ENCODE measurements at regions not wholly inside any gene's neighbourhood (a gene's known extent, or its start where the extent isn't known, plus 50 kb on each side); places are given as distances from the start of the nearest gene placed in this dataset.

GRCh38 chr10:3510741-3511140 lies 274.3 kb downstream of the KLF6 start:
- DNase-seq, result no peak

- no peak for DNase-seq
Observed at GRCh38 chr10:3509355-3509754, 275.7 kb downstream of the KLF6 start.

DNA sequence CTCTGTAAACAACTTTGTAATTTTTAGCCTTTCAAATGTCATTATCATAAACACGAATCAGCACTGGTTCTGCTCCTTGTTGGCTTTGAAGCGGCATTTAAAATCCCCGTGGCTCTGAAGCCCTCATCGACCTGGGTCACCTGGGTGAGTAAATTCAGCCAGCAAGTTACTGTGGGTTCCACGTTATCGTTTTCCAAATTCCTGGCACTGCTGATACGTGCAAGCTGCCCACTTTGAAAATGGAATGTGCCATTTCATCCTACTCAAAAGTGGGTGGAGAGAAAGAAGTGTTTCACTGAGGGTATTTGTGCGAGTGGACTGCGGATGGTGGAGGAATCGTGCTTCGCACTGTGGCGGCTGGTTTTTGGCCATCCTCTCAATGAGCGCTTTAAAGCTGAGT lies 281.7 kb downstream of the KLF6 start:
- no peak for DNase-seq

DNA sequence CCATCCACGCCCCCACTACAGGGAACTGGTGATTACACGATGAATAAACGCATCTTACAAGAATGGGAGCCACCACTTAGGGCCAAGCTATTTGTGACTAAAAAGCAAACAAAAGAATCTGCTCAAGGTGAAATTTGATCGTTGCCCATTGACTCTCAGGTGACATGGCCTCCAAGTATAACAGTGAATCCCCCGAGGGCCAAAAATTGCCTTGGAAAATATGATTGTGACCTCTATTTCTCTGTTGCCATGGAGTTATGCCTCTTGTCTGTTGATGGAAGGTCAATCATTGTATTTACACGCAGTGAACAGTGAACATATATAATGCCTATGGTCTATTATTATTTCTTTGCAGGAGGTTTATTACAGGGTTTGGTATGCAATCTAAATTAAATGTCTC lies 282.3 kb downstream of the KLF6 start:
- no peak for DNase-seq

DNA sequence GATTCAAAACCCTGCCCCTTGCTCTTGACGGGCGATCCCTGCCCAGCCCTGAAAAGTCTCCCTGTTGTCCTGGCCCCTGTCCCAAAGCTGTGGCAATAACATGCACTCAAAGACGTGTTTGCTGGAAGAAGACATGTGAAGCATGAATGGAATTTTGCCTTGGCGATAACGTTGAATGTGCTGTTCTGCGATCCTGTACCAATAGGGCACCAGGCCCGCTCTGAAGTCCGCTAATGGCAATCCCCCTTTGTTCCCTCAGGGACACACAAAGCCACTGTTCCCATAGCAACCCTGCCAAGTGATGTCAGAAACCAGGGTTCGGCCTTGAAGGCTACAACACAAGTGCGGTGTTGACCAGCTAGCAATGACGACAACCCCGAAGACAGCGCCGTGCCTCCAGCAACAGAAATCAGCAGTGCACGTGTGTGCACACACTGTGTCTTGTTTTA lies 284.6 kb downstream of the KLF6 start:
- no peak for DNase-seq

DNA sequence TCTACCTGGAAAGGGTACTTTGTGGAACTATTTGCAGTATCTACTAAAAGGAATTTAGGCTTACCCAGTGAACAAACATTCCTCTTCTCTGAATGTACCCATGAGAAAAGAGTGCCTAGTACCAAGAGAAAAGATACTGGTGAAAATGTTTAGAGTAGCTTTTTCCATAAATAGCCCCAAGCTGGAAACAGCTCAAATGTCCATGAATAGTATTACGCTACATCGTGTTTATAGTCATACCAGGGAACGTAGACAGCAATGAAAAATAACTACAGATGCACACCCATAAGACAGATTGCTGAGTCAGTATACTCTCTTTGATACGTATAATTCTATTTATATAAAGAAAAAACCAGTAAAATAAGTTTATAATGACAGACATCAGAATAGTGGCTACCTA lies 285.9 kb downstream of the KLF6 start:
- DNase-seq, result no peak

DNA sequence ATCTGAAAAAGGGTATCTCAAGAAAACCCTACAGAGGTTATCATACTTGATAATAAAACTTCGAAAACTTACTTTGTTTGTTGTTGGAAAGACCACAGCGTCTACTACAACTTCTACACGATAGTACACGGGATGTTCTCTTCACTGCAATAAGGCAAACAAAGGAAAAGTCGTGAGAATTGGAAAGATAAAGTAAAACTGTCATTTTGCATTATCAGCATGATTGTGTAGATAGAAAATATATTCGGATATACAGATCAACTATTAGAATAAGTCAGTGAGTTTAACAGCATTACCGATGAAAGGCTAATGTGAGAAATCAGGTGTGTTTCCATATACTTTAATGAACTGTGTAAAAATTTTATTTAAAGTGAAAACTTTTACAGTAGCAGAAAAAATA lies 287.4 kb downstream of the KLF6 start:
- DNase-seq, result no peak

GRCh38 chr10:3496138-3496537 lies 288.9 kb downstream of the KLF6 start:
- no peak for DNase-seq

DNA sequence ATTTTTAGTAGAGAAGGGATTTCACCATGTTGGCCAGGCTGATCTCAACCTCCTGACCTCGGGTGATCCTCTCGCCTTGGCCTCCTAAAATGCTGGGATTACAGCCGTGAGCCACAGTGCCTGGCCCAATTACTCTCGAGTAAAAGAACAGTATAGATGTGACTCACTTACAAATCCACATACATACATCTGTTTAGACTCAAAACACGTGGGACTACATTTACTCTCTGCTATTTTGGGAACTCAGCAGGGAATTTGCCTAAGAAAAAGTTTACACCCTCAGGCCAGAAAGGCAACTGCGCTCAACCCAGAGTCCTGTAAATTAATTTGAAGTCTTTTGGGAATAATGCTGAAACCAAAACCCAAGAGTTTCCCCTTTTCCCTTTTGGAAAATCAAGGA lies 289.7 kb downstream of the KLF6 start:
- no peak for DNase-seq

GRCh38 chr10:3494838-3495230 lies 290.2 kb downstream of the KLF6 start:
- DNase-seq, result no peak

DNA sequence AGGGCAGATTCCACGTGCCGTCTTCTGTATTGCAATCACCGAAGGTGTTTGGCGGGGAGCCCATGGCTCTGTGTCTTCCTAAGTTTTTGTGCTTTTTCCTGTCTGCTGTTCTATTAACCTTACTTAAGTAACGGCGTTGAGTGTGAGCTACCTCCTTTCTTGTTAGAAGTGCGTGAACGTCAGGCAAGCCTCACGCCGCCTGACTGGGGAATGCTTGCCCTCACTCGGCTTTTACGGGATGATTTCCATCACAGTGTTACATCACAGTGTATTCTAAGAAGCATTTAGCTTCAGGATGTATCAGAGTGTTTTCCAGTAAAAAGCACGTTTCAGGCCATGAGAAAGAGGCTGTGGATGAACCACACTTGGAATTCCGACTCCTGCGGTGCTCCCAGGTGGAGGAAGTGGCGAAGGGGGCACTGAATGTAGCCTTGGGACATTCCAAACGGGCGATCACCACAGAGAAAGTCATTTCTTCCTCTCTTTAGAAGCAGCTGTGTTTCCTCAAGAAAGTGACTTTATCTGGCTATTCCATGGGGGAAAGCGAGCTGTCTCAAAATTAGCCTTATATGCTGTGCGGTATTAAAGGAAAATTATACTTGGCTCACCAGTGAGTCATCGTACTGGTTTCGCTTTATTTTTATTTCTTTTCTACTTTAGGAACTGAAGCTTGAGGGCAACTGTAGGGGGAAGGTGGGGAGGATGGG lies 290.7 kb downstream of the KLF6 start:
- no peak for DNase-seq

- DNase-seq, result no peak
Observed at GRCh38 chr10:3493621-3494020, 291.4 kb downstream of the KLF6 start.

DNA sequence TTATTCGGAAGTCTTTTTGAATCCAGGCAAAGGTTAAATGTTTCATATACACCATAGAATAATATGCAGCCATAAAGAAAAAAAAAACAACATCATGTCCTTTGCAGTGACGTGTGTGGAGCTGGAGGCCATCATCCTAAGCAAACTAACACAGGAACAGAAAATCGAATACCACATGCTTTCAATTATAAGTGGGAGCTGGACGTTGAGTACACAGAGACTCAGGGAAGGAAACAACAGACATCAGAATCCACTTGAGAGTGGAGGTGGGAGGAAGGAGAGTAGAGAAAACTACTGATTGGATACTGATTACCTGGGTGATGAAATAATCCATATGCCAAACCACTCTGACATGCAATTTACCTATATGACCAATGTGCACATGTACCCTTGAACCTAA lies 293.4 kb downstream of the KLF6 start:
- no peak for DNase-seq

GRCh38 chr10:3487228-3487627 lies 297.8 kb downstream of the KLF6 start:
- no peak for DNase-seq

GRCh38 chr10:3486346-3487065 lies 298.5 kb downstream of the KLF6 start:
- no peak for DNase-seq

DNA sequence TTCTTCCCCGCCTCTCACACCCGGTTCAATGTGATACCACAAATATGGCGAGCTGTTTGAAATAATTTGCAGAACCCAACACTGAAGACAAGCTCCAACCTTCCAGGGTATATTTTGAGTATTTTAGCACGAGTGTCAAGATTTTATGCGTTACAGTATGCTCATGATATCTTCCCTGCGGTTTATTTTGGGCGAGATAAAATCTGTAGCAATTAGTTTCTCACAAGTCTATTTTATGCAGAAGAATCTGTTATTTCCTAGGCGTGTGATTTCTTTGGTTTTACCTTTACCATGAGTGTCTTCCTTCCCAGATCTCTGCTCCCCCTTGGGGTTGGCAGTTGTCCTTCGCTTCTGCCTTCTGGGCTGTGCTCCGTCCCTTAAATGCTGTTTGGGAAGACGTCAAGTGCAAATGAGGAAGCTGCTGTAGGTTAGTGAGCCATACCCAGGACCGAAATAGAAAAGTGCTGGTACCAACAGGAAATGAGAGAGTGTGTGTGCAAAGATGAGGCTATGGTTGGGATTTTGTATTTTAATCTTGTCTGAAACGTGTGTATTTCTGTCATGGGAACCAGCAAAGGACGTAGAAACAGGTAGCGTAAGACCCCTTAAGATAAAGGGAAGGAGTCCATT lies 299.8 kb downstream of the KLF6 start:
- DNase-seq, result no peak

GRCh38 chr10:3484306-3485056 lies 300.5 kb downstream of the KLF6 start:
- DNase-seq, result no peak

DNA sequence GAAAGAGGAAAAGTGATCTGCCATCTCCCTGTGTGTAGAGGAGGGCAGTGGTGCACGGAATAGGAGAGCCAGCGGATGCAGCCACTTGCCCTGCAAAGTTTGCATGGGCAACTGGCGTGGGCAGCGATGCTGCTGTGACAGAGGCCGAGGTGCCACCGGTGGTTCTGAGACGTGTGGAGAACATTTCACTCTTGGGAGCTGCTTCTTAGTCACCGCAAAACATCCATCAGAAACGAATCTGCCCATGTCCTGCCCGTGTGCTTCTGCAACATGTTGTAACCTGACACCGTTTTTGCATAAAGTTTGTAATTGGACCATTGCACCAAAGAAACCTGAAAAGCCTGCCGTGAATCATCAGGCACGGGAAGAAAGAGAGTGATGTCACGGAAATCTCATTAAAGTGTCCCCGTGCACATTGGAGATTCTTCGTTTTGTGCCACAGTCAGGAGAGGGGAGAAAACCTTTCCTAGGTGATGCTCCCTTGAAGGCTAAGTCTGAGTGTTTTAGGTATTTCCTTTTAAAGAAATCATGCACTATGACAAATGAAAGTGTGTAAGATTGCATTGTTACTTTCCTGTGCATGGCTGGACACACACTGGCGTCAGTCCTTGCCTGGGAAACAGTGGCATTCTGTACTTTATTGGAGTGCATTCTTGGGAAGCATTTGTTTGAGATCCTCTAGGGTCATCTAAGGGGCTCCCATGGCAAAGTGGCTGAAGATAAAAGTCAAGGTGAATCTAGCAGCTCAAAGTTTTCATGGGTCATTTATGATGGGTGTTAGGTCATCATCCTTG lies 302.6 kb downstream of the KLF6 start:
- DNase-seq, result peak; percentile 17

DNA sequence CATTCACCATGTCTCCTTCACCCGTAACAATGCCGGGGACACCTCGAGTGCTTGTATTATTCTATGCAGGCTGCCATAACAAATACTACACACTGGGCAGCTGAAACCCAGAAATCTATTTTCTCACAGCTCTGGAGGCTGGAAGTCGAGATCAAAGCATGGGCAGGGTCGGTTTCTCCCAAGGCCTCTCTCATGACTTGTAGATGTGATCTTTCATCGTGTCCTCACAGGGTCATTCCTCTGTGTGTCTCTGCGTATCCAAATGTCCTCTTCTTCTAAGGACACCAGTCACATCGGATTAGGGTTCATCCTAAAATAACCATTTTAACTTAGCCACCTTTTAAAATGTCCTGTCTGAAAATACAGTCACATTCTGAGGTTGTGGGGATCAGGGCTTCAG lies 303.5 kb downstream of the KLF6 start:
- no peak for DNase-seq

- no peak for DNase-seq
Observed at GRCh38 chr10:3480990-3481315, 304.1 kb downstream of the KLF6 start.

DNA sequence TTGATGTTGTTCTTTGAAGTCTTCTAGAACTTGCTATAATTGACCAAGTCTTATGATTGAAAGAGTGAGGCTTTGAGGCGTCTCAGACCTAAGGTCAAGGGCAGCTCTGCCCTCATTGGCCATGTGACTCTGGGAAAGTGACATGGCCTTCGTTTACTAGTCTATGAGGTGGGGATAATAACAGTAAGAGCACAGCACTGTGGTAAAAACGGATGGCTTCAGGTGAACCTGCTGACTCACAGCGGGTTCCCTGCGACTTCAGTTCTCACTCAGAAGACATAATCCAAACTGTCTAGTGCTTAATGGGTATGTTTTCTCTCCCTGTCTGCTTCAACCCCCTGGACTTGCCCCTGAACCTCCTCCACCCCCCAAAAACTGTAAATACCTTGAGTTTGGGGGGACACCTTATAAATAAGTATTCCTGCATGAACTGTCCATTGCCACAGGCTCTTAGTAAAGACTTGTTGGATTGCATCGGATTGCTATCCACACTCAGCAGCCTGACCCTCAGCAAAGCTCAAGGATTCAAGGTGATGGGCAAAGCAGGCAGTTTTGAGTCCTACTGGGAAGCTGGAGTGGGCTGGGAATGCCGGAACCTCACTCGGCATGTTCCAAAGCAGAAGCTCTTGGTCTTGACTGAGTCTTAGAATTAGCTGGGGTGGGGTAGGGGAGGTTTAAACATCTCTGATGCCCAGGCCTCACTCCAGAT lies 304.6 kb downstream of the KLF6 start:
- no peak for DNase-seq

DNA sequence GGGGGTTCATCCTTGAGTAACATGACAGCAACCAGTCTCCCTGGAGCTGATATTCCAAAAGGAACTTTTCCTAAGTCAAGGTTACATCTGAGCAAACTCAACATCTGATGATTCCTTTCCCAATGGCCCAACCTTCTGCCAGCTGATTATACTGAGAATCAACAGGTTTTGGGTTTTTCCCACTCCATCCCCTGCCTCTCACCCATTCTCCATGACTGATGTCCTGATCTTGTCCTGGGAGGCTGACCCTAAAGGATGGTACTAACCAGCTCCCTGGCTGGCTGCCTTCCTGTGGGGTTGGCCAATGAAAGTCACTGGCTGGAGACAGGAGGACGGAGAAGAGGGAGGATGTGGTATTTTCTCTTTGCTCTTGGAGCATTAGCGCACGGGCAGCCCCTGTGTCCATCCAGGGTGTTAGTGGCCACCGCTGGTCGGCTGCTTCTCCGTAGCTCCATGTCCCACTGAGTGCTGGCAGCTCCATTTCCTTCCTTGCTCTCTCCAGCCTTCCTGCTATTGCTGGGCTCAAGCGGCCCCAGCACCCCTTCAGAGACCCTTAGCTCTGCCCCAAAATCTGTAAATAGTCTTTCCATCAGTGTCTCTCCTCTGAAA lies 306.2 kb upstream of the PITRM1 start:
- DNase-seq, result no peak

All from NCI-H2107 (cell line).